ENCODE measurements at regions not wholly inside any gene's neighbourhood (a gene's known extent, or its start where the extent isn't known, plus 50 kb on each side); places are given as distances from the start of the nearest gene placed in this dataset.

DNA sequence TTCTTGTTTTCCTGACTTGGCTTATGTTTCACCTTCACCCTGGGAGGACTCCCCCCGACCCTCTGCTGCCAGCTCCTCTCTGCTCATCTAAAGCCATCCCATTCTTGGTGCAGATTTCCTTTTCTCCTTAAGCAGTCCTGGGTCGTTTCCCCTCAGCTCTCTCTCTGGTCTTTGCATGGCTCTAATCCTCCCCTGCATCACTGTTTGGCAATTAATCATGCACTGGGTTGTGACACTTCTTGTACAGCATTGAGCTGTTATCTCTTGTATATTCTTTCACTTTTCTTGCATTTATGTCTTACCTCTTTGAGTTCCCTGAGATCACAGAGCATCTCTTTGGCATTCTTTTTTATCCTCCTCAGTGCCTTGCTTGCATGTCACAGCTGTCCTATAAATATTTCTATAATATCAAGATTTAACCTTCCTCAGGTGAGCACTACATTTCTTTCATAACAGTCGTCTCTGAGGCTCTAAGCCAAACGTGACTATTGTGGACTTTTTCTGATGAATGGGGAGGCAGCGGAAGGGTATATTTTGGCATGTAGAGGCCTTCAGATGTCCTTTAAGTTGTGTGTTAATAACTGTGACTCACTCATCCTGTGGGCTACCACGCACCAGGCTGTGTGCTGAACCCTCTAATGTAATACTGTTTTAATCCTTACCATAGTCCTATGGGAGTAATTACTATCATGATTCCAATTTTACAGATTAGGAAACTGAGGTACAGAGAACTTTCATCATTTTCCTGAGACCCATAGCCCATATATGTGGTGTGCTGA, 507.5 kb downstream of the SLC4A3 start:
- Histone ChIP-seq H3K9me3 (peaks cover 0 to 15% (median 11%) of the 10 kb centered on the region in 4 donors), H3K36me3 (no peaks in the 10 kb centered on the region), H3K4me1 (no peaks in the 10 kb centered on the region), H3K27me3 (no peaks in the 10 kb centered on the region), H3K27ac (no peak overlapping the region), H3K4me3 (no peak overlapping the region)
- intact Hi-C loops (cut with DNase I; ENCODE audit: low total_unique reads), result no loop called here
- TF ChIP-seq EP300 (IDR thresholded peaks at IDR 0.05), result no peak
- TF ChIP-seq POLR2A (IDR thresholded peaks at IDR 0.05), result no peak
- TF ChIP-seq, protein P1, sequence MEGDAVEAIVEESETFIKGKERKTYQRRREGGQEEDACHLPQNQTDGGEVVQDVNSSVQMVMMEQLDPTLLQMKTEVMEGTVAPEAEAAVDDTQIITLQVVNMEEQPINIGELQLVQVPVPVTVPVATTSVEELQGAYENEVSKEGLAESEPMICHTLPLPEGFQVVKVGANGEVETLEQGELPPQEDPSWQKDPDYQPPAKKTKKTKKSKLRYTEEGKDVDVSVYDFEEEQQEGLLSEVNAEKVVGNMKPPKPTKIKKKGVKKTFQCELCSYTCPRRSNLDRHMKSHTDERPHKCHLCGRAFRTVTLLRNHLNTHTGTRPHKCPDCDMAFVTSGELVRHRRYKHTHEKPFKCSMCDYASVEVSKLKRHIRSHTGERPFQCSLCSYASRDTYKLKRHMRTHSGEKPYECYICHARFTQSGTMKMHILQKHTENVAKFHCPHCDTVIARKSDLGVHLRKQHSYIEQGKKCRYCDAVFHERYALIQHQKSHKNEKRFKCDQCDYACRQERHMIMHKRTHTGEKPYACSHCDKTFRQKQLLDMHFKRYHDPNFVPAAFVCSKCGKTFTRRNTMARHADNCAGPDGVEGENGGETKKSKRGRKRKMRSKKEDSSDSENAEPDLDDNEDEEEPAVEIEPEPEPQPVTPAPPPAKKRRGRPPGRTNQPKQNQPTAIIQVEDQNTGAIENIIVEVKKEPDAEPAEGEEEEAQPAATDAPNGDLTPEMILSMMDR (IDR thresholded peaks at IDR 0.05), result no peak
- no peak for TF ChIP-seq POLR2AphosphoS5 (IDR thresholded peaks at IDR 0.05)
- 62 to 72% (median 67%) methylated on average over 6 of the region's 6 CpGs for WGBS, 5 donors
- no peak for DNase-seq

DNA sequence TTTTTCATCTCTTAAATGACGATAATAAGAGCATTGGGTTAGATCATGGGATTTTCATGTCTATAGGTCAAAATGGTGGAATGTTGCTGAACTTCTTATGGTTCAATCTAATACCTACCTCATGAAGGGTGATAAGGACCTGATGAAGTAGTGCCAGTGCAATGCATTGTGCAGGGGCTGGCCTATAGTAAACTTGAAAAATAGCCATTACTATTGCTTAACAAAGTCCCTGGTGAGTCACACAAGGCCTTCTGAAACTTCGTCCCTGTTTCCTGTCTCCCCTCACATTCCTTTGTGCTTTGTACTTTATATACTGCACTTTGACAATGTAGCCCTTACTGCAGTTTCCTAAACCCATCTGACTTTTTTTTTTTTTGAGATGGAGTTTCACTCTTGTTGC, 515.9 kb downstream of the SLC4A3 start:
- WGBS, 5 donors, result 62 to 75% (median 73%) methylated on average over 2 of the region's 2 CpGs
- TF ChIP-seq POLR2A (IDR thresholded peaks at IDR 0.05), result no peak
- Histone ChIP-seq H3K4me3 (no peak overlapping the region), H3K9me3 (no peaks in the 10 kb centered on the region), H3K4me1 (no peaks in the 10 kb centered on the region), H3K27ac (no peak overlapping the region), H3K36me3 (no peaks in the 10 kb centered on the region), H3K27me3 (no peaks in the 10 kb centered on the region)
- DNase-seq, result no peak
- intact Hi-C loops (cut with DNase I; ENCODE audit: low total_unique reads), result no loop called here

DNA sequence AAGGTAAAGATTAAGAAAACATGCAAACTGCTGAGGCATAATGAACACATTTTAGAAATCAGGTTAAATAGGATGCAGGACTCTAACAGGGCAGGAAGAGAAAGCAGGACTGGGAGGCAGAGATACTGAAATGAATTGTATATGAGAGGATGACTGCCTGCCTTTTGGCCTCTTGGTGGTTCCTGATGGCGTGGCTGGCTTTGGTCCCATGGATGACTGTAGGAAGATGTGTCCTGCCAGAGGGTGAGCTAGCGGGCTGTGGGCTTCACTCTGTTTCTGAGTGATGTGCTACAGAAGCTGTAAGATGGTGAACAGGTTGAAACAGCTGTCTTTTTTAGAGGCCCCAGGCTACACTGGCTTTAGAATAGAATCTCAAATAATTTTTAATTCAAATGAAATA, 517.0 kb downstream of the SLC4A3 start:
- no peaks in the 10 kb centered on the region for H3K36me3 ChIP-seq
- 78 to 93% (median 84%) methylated on average over 2 of the region's 2 CpGs for WGBS, 5 donors
- no peak overlapping the region for H3K27ac ChIP-seq
- no peaks in the 10 kb centered on the region for H3K4me1 ChIP-seq
- no peak for TF ChIP-seq EP300 (IDR thresholded peaks at IDR 0.05)
- TF ChIP-seq POLR2A (IDR thresholded peaks at IDR 0.05), result no peak
- TF ChIP-seq, protein P1 (IDR thresholded peaks at IDR 0.05), result no peak
- no peak for TF ChIP-seq POLR2AphosphoS5 (IDR thresholded peaks at IDR 0.05)
- no peak overlapping the region for H3K4me3 ChIP-seq
- H3K27me3 ChIP-seq, result no peaks in the 10 kb centered on the region
- no peaks in the 10 kb centered on the region for H3K9me3 ChIP-seq
- no peak for DNase-seq
- intact Hi-C loops (cut with DNase I; ENCODE audit: low total_unique reads), result no loop called here

DNA sequence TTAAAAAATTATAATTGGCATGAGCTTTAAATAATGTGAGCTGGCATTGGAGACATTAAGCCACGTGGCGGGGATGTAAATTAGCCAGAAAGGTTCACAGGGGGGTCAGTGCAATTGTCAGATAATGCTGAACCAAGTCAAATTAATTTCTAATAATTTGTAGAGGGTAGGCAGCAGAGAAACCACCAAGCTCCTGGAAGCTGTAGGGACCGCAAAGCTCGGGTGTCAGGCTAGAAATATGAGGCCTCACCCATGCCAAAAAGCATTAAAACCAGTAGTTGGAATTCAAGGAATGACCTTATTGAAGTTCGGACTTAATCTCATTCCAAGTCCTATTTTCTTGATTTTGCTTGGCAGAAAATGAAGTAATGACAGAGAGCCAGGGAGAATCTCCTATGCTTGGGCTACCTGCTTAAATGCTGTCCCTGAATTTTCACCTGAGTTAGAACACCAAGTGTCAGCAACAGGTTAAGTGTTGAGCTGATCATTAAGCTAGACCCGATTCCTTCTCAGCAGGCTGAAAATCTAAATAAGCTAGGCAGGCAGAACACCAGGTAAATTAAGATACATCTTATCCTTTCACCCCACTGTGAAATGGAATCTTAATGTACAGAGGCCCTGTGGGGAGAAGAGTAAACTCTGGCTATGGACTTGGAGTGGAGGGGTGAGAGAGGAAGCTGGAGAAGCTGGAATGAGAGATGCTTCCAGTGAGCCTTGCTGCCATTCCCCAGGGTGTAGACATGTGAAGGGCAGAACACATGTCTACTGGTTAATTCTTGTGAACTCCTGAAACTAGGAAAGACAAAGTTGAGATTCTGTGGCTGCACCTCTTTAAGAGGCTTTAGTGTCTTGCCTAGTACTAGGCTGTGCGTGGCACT, 520.0 kb downstream of the SLC4A3 start:
- DNase-seq, result no peak
- Histone ChIP-seq H3K27me3 (no peaks in the 10 kb centered on the region), H3K4me3 (no peak overlapping the region), H3K27ac (no peak overlapping the region), H3K4me1 (no peaks in the 10 kb centered on the region), H3K36me3 (no peaks in the 10 kb centered on the region), H3K9me3 (no peaks in the 10 kb centered on the region)
- TF ChIP-seq, protein P1 (IDR thresholded peaks at IDR 0.05), result no peak
- TF ChIP-seq POLR2A (IDR thresholded peaks at IDR 0.05) (no peak), EP300 (IDR thresholded peaks at IDR 0.05) (no peak), POLR2AphosphoS5 (IDR thresholded peaks at IDR 0.05) (no peak)
- intact Hi-C loops (cut with DNase I; ENCODE audit: low total_unique reads), result no loop called here
- WGBS, 5 donors, result 64 to 80% (median 74%) methylated on average over 7 of the region's 7 CpGs
